Lower leg skin (tissue), 4 donors: ENCODE measurements at regions not wholly inside any gene's neighbourhood (a gene's known extent, or its start where the extent isn't known, plus 50 kb on each side); places are given as distances from the start of the nearest gene placed in this dataset.

Experiments
- DNase-seq, 2 donors: peaks; one replicate each; pipeline ENCODE4 v3.0.0-alpha.2; 2019; ENCODE audit warnings: low spot score in 2 of 2
- H3K4me3 ChIP-seq: fragments of 200-600 bp; sonication (generic); 2 replicates; pipeline ENCODE4 v1.5.1; 2017; ENCODE audit warnings: mild to moderate bottlenecking, low read depth; ENCODE audit not compliant: poor library complexity, severe bottlenecking
- CTCF ChIP-seq, 3 donors: fragments of 450-650 bp; IDR thresholded peaks; one replicate each; pipeline ENCODE4 v1.5.1; 2016; ENCODE audit warnings: antibody characterized with exemption in 3 of 3, mild to moderate bottlenecking in 3 of 3, moderate library complexity in 2 of 3
- POLR2A ChIP-seq, 2 donors: fragments of 450-650 bp; IDR thresholded peaks; one replicate each; pipeline ENCODE4 v1.6.1; 2016 to 2017; ENCODE audit warnings: antibody characterized with exemption in 2 of 2, mild to moderate bottlenecking in 1 of 2, moderate library complexity in 1 of 2
- WGBS, 2 donors: methylation state at CpG; one replicate each; pipeline ENCODE4 v1.1.5; 2018; 5-methylcytosine and 5-hydroxymethylcytosine counted together
- intact Hi-C: fragments of 100-400 bp; cut with DNase I; formaldehyde crosslinking; loops from one replicate; pipeline ENCODE4 v1.15.0; 2023; ENCODE audit warnings: low total_unique reads

- 80 to 84% methylated on average over 20 of the region's 20 CpGs for WGBS, 2 donors
- no peak for DNase-seq
- intact Hi-C loops: no loop called here
These were observed 168.4 kb downstream of the ZFP36L2 start for GRCh38 chr2:43057742-43058725.

GRCh38 chr2:43057026-43057741 is 169.2 kb downstream of the ZFP36L2 start:
- WGBS, 2 donors: 66 to 68% methylated on average over 16 of the region's 16 CpGs
- TF ChIP-seq CTCF (IDR thresholded peaks at IDR 0.05): no peak
- TF ChIP-seq POLR2A (IDR thresholded peaks at IDR 0.05): no peak
- no peak overlapping the region for H3K4me3 ChIP-seq
- intact Hi-C loops: no loop called here
- DNase-seq: no peak

More at GRCh38 chr2:43057742-43058725, 168.4 kb downstream of the ZFP36L2 start:
- H3K4me3 ChIP-seq: no peak overlapping the region
- no peak for TF ChIP-seq POLR2A (IDR thresholded peaks at IDR 0.05)
- no peak for TF ChIP-seq CTCF (IDR thresholded peaks at IDR 0.05)

- 80 to 85% methylated on average over 3 of the region's 3 CpGs for WGBS, 2 donors
- TF ChIP-seq POLR2A (IDR thresholded peaks at IDR 0.05): no peak
- no peak for TF ChIP-seq CTCF (IDR thresholded peaks at IDR 0.05)
- intact Hi-C loops: no loop called here
- no peak for DNase-seq
- no peak overlapping the region for H3K4me3 ChIP-seq
These were observed 170.4 kb downstream of the ZFP36L2 start for GRCh38 chr2:43055985-43056384.

GRCh38 chr2:43055086-43055912 is 171.1 kb downstream of the ZFP36L2 start:
- intact Hi-C loops: no loop called here
- TF ChIP-seq CTCF (IDR thresholded peaks at IDR 0.05) (no peak), POLR2A (IDR thresholded peaks at IDR 0.05) (no peak)
- H3K4me3 ChIP-seq: no peak overlapping the region
- 88 to 93% methylated on average over 14 to 16 of the region's 16 CpGs for WGBS, 2 donors
- DNase-seq: no peak

- intact Hi-C loops: no loop called here
- WGBS, 2 donors: 77 to 81% methylated on average over 5 to 7 of the region's 7 CpGs
These were observed 172.0 kb downstream of the ZFP36L2 start for GRCh38 chr2:43054367-43054766.

More at GRCh38 chr2:43054367-43054766, 172.0 kb downstream of the ZFP36L2 start:
- no peak for TF ChIP-seq CTCF (IDR thresholded peaks at IDR 0.05)
- TF ChIP-seq POLR2A (IDR thresholded peaks at IDR 0.05): no peak
- DNase-seq: no peak
- H3K4me3 ChIP-seq: no peak overlapping the region
